Cardiac fibroblast (primary cell): ENCODE measurements at regions not wholly inside any gene's neighbourhood (a gene's known extent, or its start where the extent isn't known, plus 50 kb on each side); places are given as distances from the start of the nearest gene placed in this dataset.
A peak's percentile ranks its signal among the peaks of the same experiment; 100 is the strongest.

Experiments
- DNase-seq, 2 donors: peaks; one replicate each; pipeline versions ENCODE4 v3.0.0 to v3.0.0-alpha.2; 2010; ENCODE audit warnings: low read depth in 2 of 2
- H3K4me3 ChIP-seq, 2 donors: replicated peaks in 1 of 2; 1 replicate in 1 of 2; 2 replicates in 1 of 2; pipeline ENCODE4 v1.5.1; 2011; ENCODE audit warnings: low read depth in 2 of 2, low read length in 2 of 2, mild to moderate bottlenecking in 2 of 2, moderate library complexity in 1 of 2
- CTCF ChIP-seq: IDR thresholded peaks from one replicate; pipeline ENCODE4 v1.5.1; 2011; ENCODE audit warnings: low read depth, mild to moderate bottlenecking, low read length, inconsistent platforms

GRCh38 chr6:48057601-48058000 lies 53.4 kb downstream of the PTCHD4 start:
- TF ChIP-seq CTCF, result no peak
- DNase-seq, result no peak
- no peak overlapping the region for H3K4me3 ChIP-seq

- TF ChIP-seq CTCF, result no peak
- no peak overlapping the region for H3K4me3 ChIP-seq
- peak in 1 of 2 donors; percentile 6 for DNase-seq
Observed at GRCh38 chr6:48048451-48049146, 62.4 kb downstream of the PTCHD4 start.

GRCh38 chr6:48041894-48042293 lies 69.1 kb downstream of the PTCHD4 start:
- H3K4me3 ChIP-seq, result no peak overlapping the region
- no peak for TF ChIP-seq CTCF
- no peak for DNase-seq

- TF ChIP-seq CTCF, result no peak
- H3K4me3 ChIP-seq, result no peak overlapping the region
- no peak for DNase-seq
Observed at GRCh38 chr6:48037946-48038345, 73.1 kb downstream of the PTCHD4 start.

GRCh38 chr6:48036316-48036715 lies 74.7 kb downstream of the PTCHD4 start:
- no peak overlapping the region for H3K4me3 ChIP-seq
- peak; percentile 80 to 82 for DNase-seq
- TF ChIP-seq CTCF, result no peak

GRCh38 chr6:48032151-48032550 lies 78.8 kb downstream of the PTCHD4 start:
- no peak for TF ChIP-seq CTCF
- DNase-seq, result peak; percentile 86 to 89
- H3K4me3 ChIP-seq, result no peak overlapping the region

- DNase-seq, result no peak
- no peak for TF ChIP-seq CTCF
- H3K4me3 ChIP-seq, result no peak overlapping the region
Observed at GRCh38 chr6:48031711-48032110, 79.3 kb downstream of the PTCHD4 start.
